Urinary bladder (tissue), 3 donors: ENCODE measurements at regions not wholly inside any gene's neighbourhood (a gene's known extent, or its start where the extent isn't known, plus 50 kb on each side); places are given as distances from the start of the nearest gene placed in this dataset.

Source experiments
- DNase-seq: peaks from one replicate; pipeline ENCODE4 v3.0.0-alpha.2; 2015; ENCODE audit errors: extremely low spot score
- H3K27ac ChIP-seq: one replicate; pipeline ENCODE4 v1.5.1; 2013; ENCODE audit warnings: low read depth, mild to moderate bottlenecking, moderate library complexity
- H3K36me3 ChIP-seq: one replicate; pipeline ENCODE4 v1.6.1; 2013; ENCODE audit warnings: mild to moderate bottlenecking, moderate library complexity; ENCODE audit not compliant: insufficient read depth
- H3K4me1 ChIP-seq: one replicate; pipeline ENCODE4 v1.6.1; 2013; ENCODE audit warnings: mild to moderate bottlenecking, moderate library complexity; ENCODE audit not compliant: insufficient read depth
- H3K4me3 ChIP-seq: one replicate; pipeline ENCODE4 v1.5.1; 2013; ENCODE audit warnings: low read depth, low read length
- WGBS: extraction: QIAGEN DNeasy Blood & Tissue Kit; methylation state at CpG from one replicate; pipeline ENCODE4 v1.1.7; 2013; 5-methylcytosine and 5-hydroxymethylcytosine counted together
- donor health status: healthy with polysubstance abuse.
- donor health status: healthy.

DNA sequence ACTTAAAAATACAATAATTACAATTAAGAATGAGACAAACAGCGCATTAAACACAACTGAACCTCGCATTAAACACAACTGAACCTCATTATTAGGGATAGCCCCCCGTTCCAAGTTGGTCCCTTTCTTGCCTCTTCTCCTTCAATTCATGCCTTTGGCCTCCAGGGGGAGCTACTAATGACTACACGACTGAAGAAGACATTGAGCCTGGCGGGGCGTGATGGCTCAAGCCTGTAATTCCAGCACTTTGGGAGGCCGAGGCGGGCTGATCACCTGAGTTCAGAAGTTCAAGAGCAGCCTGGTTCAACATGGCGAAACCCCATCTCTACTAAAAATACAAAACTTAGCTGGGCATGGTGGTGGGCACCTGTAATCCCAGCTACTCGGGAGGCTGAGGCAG lies 56.4 kb upstream of the NWD2 start:
- 85% methylated on average over 10 of the region's 10 CpGs for WGBS
- H3K27ac ChIP-seq, result no peak overlapping the region
- DNase-seq, result no peak
- no peak overlapping the region for H3K4me3 ChIP-seq
- H3K4me1 ChIP-seq, result no peaks in the 10 kb centered on the region
- H3K36me3 ChIP-seq, result no peaks in the 10 kb centered on the region
